ENCODE measurements at regions not wholly inside any gene's neighbourhood (a gene's known extent, or its start where the extent isn't known, plus 50 kb on each side); places are given as distances from the start of the nearest gene placed in this dataset.

DNA sequence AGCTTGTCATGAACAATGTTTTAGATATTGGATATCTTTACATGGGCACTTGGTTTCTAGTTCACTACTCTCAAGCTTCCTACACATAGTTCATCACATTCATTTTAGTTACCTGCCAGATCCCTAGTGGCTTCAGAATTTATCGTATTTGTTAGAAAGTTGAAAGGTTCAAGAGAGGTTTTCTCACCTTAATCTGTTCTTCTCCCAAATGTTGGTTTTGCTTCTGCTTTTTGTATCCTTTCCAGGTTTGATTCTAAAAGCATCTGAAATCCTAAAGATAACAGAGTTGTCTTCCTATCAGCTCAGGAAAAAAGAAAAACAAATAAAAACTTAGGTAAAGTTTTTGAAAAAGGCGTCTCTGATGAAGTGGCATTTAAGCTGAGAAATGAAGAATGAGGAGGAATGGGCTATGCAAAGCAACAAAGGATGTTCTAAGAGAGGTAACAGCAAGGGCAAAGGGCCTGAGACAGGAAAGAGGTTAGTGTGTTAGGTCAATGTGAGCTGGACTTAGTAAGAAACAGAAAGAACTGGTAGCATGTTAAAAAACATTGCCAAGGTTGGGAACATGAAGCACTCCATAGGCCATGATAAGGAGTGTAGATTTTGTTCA is 104.7 kb upstream of the CMC1 start:
- H3K9ac ChIP-seq (ENCODE audit: insufficient read depth, low read depth, low read length), result no peak overlapping the region
- BruUV-seq (replicated peaks), result no TSS peak
- no peak overlapping the region for H3K4me3 ChIP-seq (replicated peaks in 1 of 3; ENCODE audit: insufficient read depth in 1 of 3, low read depth in 2 of 3, low read length in 3 of 3)
- no peak for ATAC-seq
- ChIA-PET POLR2A (no interaction called here), CTCF (ENCODE audit: low intra/inter-chr PET ratio, low total read pairs) (no interaction called here)
- H3K27me3 ChIP-seq (ENCODE audit: control insufficient read depth in 1 of 2, insufficient read depth in 2 of 2, low read length in 2 of 2), result no peaks in the 10 kb centered on the region
- WGBS (ENCODE audit: low lambda C conversion rate), result 63% methylated on average over 2 of the region's 2 CpGs
- no peaks in the 10 kb centered on the region for H3K9me3 ChIP-seq (ENCODE audit: low read length)
- FAIRE-seq, result no peak
- TF ChIP-seq ZNF550 (CRISPR knock-in tag; IDR thresholded peaks at IDR 0.05; ENCODE audit: borderline replicate concordance), result no peak
- no peak for TF ChIP-seq AHDC1 (CRISPR knock-in tag; IDR thresholded peaks at IDR 0.05; ENCODE audit: borderline replicate concordance)
- no peak for TF ChIP-seq HMG20B (CRISPR knock-in tag; conservative IDR thresholded peaks at IDR 0.05)
- no peak for TF ChIP-seq HCFC1 (IDR thresholded peaks at IDR 0.05; ENCODE audit: low read depth, low read length)
- TF ChIP-seq KDM3A (CRISPR knock-in tag; IDR thresholded peaks at IDR 0.05; ENCODE audit: low read depth), result no peak
- no peak for TF ChIP-seq ARNT2 (CRISPR knock-in tag; IDR thresholded peaks at IDR 0.05; ENCODE audit: low read depth)
- no peak for TF ChIP-seq DPF2 (CRISPR knock-in tag; IDR thresholded peaks at IDR 0.05; ENCODE audit: borderline replicate concordance, low read depth)
- TF ChIP-seq, protein P1, sequence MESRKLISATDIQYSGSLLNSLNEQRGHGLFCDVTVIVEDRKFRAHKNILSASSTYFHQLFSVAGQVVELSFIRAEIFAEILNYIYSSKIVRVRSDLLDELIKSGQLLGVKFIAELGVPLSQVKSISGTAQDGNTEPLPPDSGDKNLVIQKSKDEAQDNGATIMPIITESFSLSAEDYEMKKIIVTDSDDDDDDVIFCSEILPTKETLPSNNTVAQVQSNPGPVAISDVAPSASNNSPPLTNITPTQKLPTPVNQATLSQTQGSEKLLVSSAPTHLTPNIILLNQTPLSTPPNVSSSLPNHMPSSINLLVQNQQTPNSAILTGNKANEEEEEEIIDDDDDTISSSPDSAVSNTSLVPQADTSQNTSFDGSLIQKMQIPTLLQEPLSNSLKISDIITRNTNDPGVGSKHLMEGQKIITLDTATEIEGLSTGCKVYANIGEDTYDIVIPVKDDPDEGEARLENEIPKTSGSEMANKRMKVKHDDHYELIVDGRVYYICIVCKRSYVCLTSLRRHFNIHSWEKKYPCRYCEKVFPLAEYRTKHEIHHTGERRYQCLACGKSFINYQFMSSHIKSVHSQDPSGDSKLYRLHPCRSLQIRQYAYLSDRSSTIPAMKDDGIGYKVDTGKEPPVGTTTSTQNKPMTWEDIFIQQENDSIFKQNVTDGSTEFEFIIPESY (CRISPR knock-in tag; IDR thresholded peaks at IDR 0.05), result no peak
- TF ChIP-seq ZC3H13 (CRISPR knock-in tag; IDR thresholded peaks at IDR 0.05), result no peak
- no peak for TF ChIP-seq NFE2 (CRISPR knock-in tag; IDR thresholded peaks at IDR 0.05)
- no peak for TF ChIP-seq KMT2A (CRISPR knock-in tag; IDR thresholded peaks at IDR 0.05)
- H4K20me1 ChIP-seq (ENCODE audit: insufficient read depth, low read length), result no peaks in the 10 kb centered on the region
- intact Hi-C loops (cut with micrococcal nuclease; ENCODE audit: unreplicated experiment), result no loop called here
- DNase-seq (ENCODE audit: low spot score), result no peak
- in situ Hi-C loops (cut with HindIII; ENCODE audit: extremely low pct_ligation_motif_present, low pct_unique_long_range_greater_than_20kb), result no loop called here
- H2AFZ ChIP-seq (ENCODE audit: low read length), result no peak overlapping the region
- no peak overlapping the region for H3K4me2 ChIP-seq (ENCODE audit: low read depth, low read length)
- H3K79me2 ChIP-seq (ENCODE audit: insufficient read depth, low read length), result no peaks in the 10 kb centered on the region
- no peak overlapping the region for H3K27ac ChIP-seq (ENCODE audit: extremely low read length, insufficient read depth, low read length)
- H3K4me1 ChIP-seq (ENCODE audit: insufficient read depth, low read length), result peaks cover 66% of the 10 kb centered on the region
- H3K36me3 ChIP-seq (replicated peaks in 1 of 2; ENCODE audit: control insufficient read depth in 1 of 2, insufficient read depth in 2 of 2, low read length in 2 of 2), result no peaks in the 10 kb centered on the region

Data from HepG2 (cell line).